HepG2 (cell line): ENCODE measurements at regions not wholly inside any gene's neighbourhood (a gene's known extent, or its start where the extent isn't known, plus 50 kb on each side); places are given as distances from the start of the nearest gene placed in this dataset.

Experiments
- ATAC-seq: fragments of 200-7000 bp; cut with Tn5 transposase; 3 replicates; pipeline ENCODE4 v1.9.1; 2020; ENCODE audit warnings: mild to moderate bottlenecking, moderate library complexity
- BruUV-seq: library from RNA; stranded (reverse); fragments of 400-500 nt; replicated peaks from 2 replicates; lab custom pipeline; 2021; lab: Mats Ljungman, UMichigan
- CTCF ChIA-PET: fragments of 300-600 bp; formaldehyde crosslinking; extraction: SDS; loops from one replicate; lab custom pipeline; 2021; ENCODE audit warnings: low total read pairs, inconsistent platforms, low intra/inter-chr PET ratio; lab: Yijun Ruan, JAX
- POLR2A ChIA-PET: fragments of 350-600 bp; sonication (Branson Sonifier 250); formaldehyde crosslinking; loops from one replicate; lab custom pipeline; 2020; ENCODE audit warnings: antibody characterized with exemption, inconsistent platforms; lab: Yijun Ruan, JAX
- DNase-seq: peaks from one replicate; pipeline ENCODE4 v3.0.0-alpha.2; 2015; ENCODE audit warnings: low spot score
- FAIRE-seq: peaks from 3 replicates; lab custom pipeline; 2011; peaks lifted over from hg19 to GRCh38; lab: Jason Lieb, UNC
- H2AFZ ChIP-seq: one replicate; pipeline ENCODE4 v1.6.1; 2011; ENCODE audit warnings: low read length, inconsistent platforms
- H3K27ac ChIP-seq: fragments of 300-600 bp; 3 replicates; pipeline ENCODE4 v1.8.0; 2011; ENCODE audit warnings: mixed run types, mild to moderate bottlenecking, mixed read lengths, low read length, inconsistent platforms; ENCODE audit not compliant: insufficient read depth; ENCODE audit errors: extremely low read length
- H3K27me3 ChIP-seq, 2 experiments: fragments of 200-600 bp in 1 of 2; 2 replicates in 1 of 2; 3 replicates in 1 of 2; pipeline versions ENCODE4 v1.6.0 to v1.8.0; 2011; ENCODE audit warnings: low read length in 2 of 2, mild to moderate bottlenecking in 2 of 2, moderate library complexity in 2 of 2, inconsistent platforms in 1 of 2; ENCODE audit not compliant: insufficient read depth in 2 of 2, control insufficient read depth in 1 of 2
- H3K36me3 ChIP-seq, 2 experiments: fragments of 200-600 bp in 1 of 2; replicated peaks in 1 of 2; 2 replicates in 1 of 2; 3 replicates in 1 of 2; pipeline versions ENCODE4 v1.5.1 to v1.8.0; 2011; ENCODE audit warnings: low read length in 2 of 2, inconsistent platforms in 1 of 2; ENCODE audit not compliant: insufficient read depth in 2 of 2, control insufficient read depth in 1 of 2
- H3K4me1 ChIP-seq: 2 replicates; pipeline ENCODE4 v1.5.1; 2012; ENCODE audit warnings: low read length, inconsistent platforms; ENCODE audit not compliant: insufficient read depth
- H3K4me2 ChIP-seq: 2 replicates; pipeline ENCODE4 v1.6.0; 2011; ENCODE audit warnings: low read depth, low read length, inconsistent platforms
- H3K4me3 ChIP-seq, 3 experiments: fragments of 200-600 bp in 1 of 3; sonication (generic), shearing (Covaris generic) in 1 of 3; replicated peaks in 1 of 3; 2 replicates each; pipeline ENCODE4 v1.5.1; 2011 to 2016; ENCODE audit warnings: low read length in 3 of 3, inconsistent platforms in 2 of 3, low read depth in 2 of 3, mild to moderate bottlenecking in 2 of 3, control low read depth in 1 of 3, mixed read lengths in 1 of 3; ENCODE audit not compliant: insufficient read depth in 1 of 3
- H3K79me2 ChIP-seq: one replicate; pipeline ENCODE4 v1.6.1; 2011; ENCODE audit warnings: low read length, inconsistent platforms; ENCODE audit not compliant: insufficient read depth
- H3K9ac ChIP-seq: 2 replicates; pipeline ENCODE4 v1.6.0; 2011; ENCODE audit warnings: mild to moderate bottlenecking, low read depth, low read length, inconsistent platforms; ENCODE audit not compliant: insufficient read depth
- H3K9me3 ChIP-seq: 2 replicates; pipeline ENCODE4 v1.5.1; 2012; ENCODE audit warnings: mild to moderate bottlenecking, low read length
- H4K20me1 ChIP-seq: 2 replicates; pipeline ENCODE4 v1.6.0; 2011; ENCODE audit warnings: inconsistent platforms, mild to moderate bottlenecking, low read length, moderate library complexity; ENCODE audit not compliant: insufficient read depth
- CAMTA2 ChIP-seq: sonication (generic); formaldehyde crosslinking; IDR thresholded peaks from 2 replicates; pipeline ENCODE4 v1.4.0; 2020; ENCODE audit warnings: mild to moderate bottlenecking, missing genetic modification reagents, borderline replicate concordance
- KAT2B ChIP-seq: fragments of 150-350 bp; IDR thresholded peaks from 2 replicates; pipeline ENCODE4 v1.6.1; 2014; ENCODE audit warnings: low read depth, low read length, borderline replicate concordance
- NCOA1 ChIP-seq: sonication (generic); formaldehyde crosslinking; IDR thresholded peaks from 2 replicates; pipeline ENCODE4 v1.9.0; 2021; ENCODE audit warnings: missing genetic modification reagents
- ZNF224 ChIP-seq: sonication (generic); formaldehyde crosslinking; IDR thresholded peaks from 2 replicates; pipeline ENCODE4 v1.5.0; 2020; ENCODE audit warnings: mild to moderate bottlenecking, missing genetic modification reagents
- ZNF335 ChIP-seq: sonication (generic); formaldehyde crosslinking; IDR thresholded peaks from 2 replicates; pipeline ENCODE4 v1.4.0; 2020; ENCODE audit warnings: missing genetic modification reagents
- ZNF546 ChIP-seq: sonication (generic); formaldehyde crosslinking; conservative IDR thresholded peaks from 2 replicates; pipeline ENCODE4 v1.8.1; 2023; ENCODE audit warnings: mild to moderate bottlenecking, missing genetic modification reagents
- ZNF629 ChIP-seq: sonication (generic); formaldehyde crosslinking; conservative IDR thresholded peaks from 2 replicates; pipeline ENCODE4 v1.5.0; 2020; ENCODE audit warnings: missing genetic modification reagents
- ZNF775 ChIP-seq: sonication (generic); formaldehyde crosslinking; IDR thresholded peaks from 2 replicates; pipeline ENCODE4 v1.4.0; 2020; ENCODE audit warnings: missing genetic modification reagents, mild to moderate bottlenecking, moderate library complexity, borderline replicate concordance
- WGBS: methylation state at CpG from one replicate; pipeline ENCODE4 v1.1.6; 2017; ENCODE audit warnings: low lambda C conversion rate; 5-methylcytosine and 5-hydroxymethylcytosine counted together
- in situ Hi-C: cut with HindIII; loops from 2 replicates; pipeline ENCODE4 v1.10.0; 2017; ENCODE audit warnings: low pct_unique_long_range_greater_than_20kb; ENCODE audit not compliant: extremely low pct_ligation_motif_present
- intact Hi-C: fragments of 100-400 bp; cut with micrococcal nuclease; formaldehyde crosslinking; loops from one replicate; pipeline ENCODE4 v1.10.0; 2022; ENCODE audit not compliant: unreplicated experiment
- TF ChIP-seq, protein P1 (sequence below): sonication (generic); formaldehyde crosslinking; IDR thresholded peaks from 2 replicates; pipeline ENCODE4 v1.5.1; 2020; ENCODE audit warnings: missing genetic modification reagents, mild to moderate bottlenecking, borderline replicate concordance
- TF ChIP-seq, protein P2 (sequence below): sonication (generic); formaldehyde crosslinking; IDR thresholded peaks from 2 replicates; pipeline ENCODE4 v1.9.0; 2021; ENCODE audit warnings: missing genetic modification reagents, mild to moderate bottlenecking, borderline replicate concordance
- TF ChIP-seq, protein P3 (sequence below): sonication (generic); formaldehyde crosslinking; IDR thresholded peaks from 2 replicates; pipeline ENCODE4 v1.4.0; 2020; ENCODE audit warnings: mild to moderate bottlenecking, missing genetic modification reagents

DNA sequence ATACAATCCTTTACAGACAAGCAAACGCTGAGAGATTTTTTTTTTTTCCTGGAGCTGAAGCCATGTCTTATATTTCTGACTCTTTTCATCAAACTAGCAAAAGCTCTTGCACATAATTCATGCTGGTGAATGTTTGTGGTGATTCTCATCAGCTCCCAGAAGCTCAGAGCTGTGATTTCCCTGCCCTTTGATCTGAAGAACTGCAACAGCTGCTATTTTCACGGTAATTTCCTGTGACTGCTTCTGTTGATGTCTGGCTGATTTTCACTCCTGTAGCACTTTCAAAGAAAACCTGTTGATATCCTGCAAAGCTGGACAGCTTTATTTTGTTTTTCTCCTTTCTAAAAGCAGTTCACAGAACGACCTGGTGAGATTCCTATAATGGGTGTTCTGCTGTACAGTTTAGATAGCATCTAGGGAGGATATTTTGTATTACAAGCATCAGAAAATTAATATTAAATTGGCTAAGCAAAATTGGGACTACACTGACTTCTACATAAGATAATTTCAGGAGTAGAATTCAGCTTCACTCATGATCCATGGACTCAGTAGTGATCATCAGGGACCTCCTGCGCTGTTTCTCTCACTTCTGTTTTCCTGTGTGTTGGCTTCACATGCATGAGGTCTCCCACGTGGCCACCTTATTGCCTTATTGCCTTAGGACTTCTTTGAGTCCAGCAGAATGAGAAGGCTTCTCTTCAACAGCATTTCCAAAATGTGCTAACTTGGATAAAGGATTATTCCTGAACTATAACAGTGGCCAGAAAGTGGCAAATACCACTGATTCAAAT, 1111.6 kb upstream of the SORCS1 start (continued):
- TF ChIP-seq, protein P1, sequence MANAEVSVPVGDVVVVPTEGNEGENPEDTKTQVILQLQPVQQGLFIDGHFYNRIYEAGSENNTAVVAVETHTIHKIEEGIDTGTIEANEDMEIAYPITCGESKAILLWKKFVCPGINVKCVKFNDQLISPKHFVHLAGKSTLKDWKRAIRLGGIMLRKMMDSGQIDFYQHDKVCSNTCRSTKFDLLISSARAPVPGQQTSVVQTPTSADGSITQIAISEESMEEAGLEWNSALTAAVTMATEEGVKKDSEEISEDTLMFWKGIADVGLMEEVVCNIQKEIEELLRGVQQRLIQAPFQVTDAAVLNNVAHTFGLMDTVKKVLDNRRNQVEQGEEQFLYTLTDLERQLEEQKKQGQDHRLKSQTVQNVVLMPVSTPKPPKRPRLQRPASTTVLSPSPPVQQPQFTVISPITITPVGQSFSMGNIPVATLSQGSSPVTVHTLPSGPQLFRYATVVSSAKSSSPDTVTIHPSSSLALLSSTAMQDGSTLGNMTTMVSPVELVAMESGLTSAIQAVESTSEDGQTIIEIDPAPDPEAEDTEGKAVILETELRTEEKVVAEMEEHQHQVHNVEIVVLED: no peak
- TF ChIP-seq ZNF335 (CRISPR knock-in tag) (no peak), NCOA1 (CRISPR knock-in tag) (no peak), CAMTA2 (CRISPR knock-in tag) (no peak)

DNA sequence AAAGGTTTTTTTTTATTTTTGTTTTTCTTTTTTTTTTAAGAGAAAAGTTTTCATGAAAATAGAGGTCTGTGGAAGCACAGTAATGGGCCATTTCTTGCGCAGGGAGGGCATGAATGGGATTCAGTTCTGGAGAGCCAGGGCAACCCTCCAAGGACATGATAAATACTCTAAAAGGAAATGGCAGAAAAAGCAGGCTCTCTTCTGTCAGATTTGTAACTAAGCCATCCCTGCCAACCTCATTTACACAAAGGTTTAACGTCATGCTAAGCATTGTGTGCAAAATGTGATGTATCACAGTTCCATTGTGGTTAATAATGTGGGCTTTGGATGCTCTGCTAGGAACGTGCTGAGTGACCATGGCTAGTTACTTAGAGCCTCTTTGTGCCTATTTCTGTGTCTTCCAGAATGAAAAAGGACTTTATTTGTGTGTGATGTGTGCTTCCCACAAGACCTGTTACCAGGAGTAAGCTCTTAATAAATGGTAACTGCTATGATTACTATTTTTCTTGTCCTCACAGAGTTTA, 1095.9 kb upstream of the SORCS1 start:
- WGBS: 0% methylated on average over 3 of the region's 3 CpGs
- Histone ChIP-seq H3K36me3 (no peaks in the 10 kb centered on the region), H3K9ac (no peak overlapping the region), H3K4me2 (no peak overlapping the region), H3K79me2 (no peaks in the 10 kb centered on the region), H2AFZ (no peak overlapping the region), H3K27ac (no peak overlapping the region), H3K27me3 (no peaks in the 10 kb centered on the region), H4K20me1 (no peaks in the 10 kb centered on the region), H3K4me1 (no peaks in the 10 kb centered on the region), H3K9me3 (peaks cover 86% of the 10 kb centered on the region), H3K4me3 (no peak overlapping the region)
- CTCF ChIA-PET: no interaction called here
- FAIRE-seq: no peak
- TF ChIP-seq, protein P2, sequence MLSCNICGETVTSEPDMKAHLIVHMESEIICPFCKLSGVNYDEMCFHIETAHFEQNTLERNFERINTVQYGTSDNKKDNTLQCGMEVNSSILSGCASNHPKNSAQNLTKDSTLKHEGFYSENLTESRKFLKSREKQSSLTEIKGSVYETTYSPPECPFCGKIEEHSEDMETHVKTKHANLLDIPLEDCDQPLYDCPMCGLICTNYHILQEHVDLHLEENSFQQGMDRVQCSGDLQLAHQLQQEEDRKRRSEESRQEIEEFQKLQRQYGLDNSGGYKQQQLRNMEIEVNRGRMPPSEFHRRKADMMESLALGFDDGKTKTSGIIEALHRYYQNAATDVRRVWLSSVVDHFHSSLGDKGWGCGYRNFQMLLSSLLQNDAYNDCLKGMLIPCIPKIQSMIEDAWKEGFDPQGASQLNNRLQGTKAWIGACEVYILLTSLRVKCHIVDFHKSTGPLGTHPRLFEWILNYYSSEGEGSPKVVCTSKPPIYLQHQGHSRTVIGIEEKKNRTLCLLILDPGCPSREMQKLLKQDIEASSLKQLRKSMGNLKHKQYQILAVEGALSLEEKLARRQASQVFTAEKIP (CRISPR knock-in tag): no peak
- TF ChIP-seq ZNF224 (CRISPR knock-in tag) (no peak), KAT2B (no peak), ZNF629 (CRISPR knock-in tag) (no peak), ZNF546 (no peak), ZNF775 (no peak)
- TF ChIP-seq, protein P3, sequence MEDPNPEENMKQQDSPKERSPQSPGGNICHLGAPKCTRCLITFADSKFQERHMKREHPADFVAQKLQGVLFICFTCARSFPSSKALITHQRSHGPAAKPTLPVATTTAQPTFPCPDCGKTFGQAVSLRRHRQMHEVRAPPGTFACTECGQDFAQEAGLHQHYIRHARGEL (CRISPR knock-in tag): no peak
- intact Hi-C loops (no loop called here), in situ Hi-C loops (no loop called here)
- no peak for ATAC-seq
- POLR2A ChIA-PET: no interaction called here
- no TSS peak for BruUV-seq
- DNase-seq: no peak
